ENCODE measurements at regions not wholly inside any gene's neighbourhood (a gene's known extent, or its start where the extent isn't known, plus 50 kb on each side); places are given as distances from the start of the nearest gene placed in this dataset.

DNA sequence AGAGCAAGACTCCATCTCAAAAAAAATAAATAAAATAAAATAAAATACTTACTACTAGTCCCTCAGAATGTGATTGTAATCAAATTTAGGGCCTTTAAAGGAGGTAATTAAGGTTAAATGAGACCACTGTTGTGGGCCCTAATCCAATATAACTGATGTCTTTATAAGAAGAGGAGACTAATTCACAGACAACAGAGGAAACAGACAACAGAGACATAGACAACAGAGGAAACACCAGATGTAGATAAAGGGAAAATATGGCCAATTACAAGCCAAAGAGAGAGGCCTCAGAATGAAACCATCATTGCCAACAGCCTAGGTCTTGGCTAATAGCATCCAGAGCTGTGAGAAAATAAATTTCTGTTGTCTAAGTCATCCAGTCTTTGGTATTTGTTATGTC, 669.0 kb upstream of the FOXG1 start:
- intact Hi-C loops (cut with DNase I), result no loop called here
- H3K4me1 ChIP-seq, result no peaks in the 10 kb centered on the region
- no peaks in the 10 kb centered on the region for H3K9me3 ChIP-seq
- no peaks in the 10 kb centered on the region for H3K27me3 ChIP-seq
- no peak for TF ChIP-seq CTCF (IDR thresholded peaks at IDR 0.05)
- TF ChIP-seq POLR2A (IDR thresholded peaks at IDR 0.05), result no peak
- DNase-seq, result no peak
- no peaks in the 10 kb centered on the region for H3K36me3 ChIP-seq
- H3K27ac ChIP-seq, result no peak overlapping the region
- no peak overlapping the region for H3K4me3 ChIP-seq (replicated peaks in 1 of 3)

DNA sequence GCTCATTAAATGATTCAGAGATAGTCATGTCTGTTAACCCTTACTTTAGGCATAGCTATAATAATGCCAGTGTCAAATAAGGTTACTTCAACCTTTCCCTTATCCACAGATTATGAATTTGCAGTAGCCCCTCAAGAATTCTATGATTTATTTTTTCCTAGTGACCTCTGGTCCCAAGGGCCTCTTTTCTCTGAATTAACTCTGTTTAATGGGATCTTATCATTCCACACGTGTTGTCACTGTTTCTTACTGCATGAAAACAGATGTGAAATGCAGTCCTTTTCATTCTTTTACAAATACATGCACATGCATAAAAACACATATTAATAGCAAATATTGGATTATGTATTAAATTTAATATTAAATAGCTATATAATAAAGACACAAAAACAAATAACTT, 667.7 kb upstream of the FOXG1 start:
- intact Hi-C loops (cut with DNase I), result no loop called here
- Histone ChIP-seq H3K4me1 (no peaks in the 10 kb centered on the region), H3K36me3 (no peaks in the 10 kb centered on the region), H3K4me3 (replicated peaks in 1 of 3) (no peak overlapping the region), H3K27ac (no peak overlapping the region), H3K27me3 (no peaks in the 10 kb centered on the region), H3K9me3 (no peaks in the 10 kb centered on the region)
- WGBS, 2 donors, result 52 to 63% methylated on average over 1 of the region's 1 CpG
- no peak for TF ChIP-seq CTCF (IDR thresholded peaks at IDR 0.05)
- no peak for TF ChIP-seq POLR2A (IDR thresholded peaks at IDR 0.05)
- DNase-seq, result no peak

DNA sequence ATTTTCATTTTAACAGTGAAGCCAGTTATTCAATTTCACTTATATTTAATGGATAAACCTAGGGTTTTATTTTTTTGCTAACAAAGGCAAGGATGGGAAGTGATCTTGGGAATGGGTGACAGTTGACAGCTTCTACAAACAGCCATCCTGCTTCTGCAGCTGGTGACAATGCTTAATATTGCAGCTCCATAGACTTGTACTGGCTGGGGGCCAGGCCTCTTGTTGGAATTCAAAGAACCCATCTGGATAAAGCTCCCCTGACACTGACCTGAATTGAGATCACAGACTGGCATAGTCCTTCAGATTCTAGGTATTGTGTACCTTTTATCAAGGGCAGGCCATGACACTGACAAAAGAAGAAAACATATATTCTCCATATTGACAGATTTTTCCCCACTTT, 664.6 kb upstream of the FOXG1 start:
- H3K4me1 ChIP-seq, result no peaks in the 10 kb centered on the region
- no peak overlapping the region for H3K4me3 ChIP-seq (replicated peaks in 1 of 3)
- H3K9me3 ChIP-seq, result no peaks in the 10 kb centered on the region
- H3K27me3 ChIP-seq, result no peaks in the 10 kb centered on the region
- no peaks in the 10 kb centered on the region for H3K36me3 ChIP-seq
- H3K27ac ChIP-seq, result no peak overlapping the region
- no peak for TF ChIP-seq POLR2A (IDR thresholded peaks at IDR 0.05)
- DNase-seq, result no peak
- intact Hi-C loops (cut with DNase I), result no loop called here

DNA sequence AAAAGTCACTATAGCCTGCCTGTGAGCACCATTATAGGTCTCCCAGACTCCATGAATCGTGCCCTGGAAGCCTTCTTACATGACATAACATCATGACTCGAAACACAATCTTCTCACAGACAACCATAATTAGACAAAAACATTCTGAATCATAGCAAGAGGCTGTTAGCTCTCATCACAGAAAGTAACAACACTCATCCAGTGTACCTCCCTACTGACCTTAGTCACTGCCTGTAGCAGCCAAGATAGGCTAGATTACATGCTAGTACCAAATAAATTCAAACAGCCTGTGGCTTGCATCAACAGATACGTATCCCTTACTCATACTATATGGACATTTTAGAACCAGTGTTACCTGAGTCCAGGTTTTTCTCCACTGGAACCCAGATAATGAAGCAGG, 663.8 kb upstream of the FOXG1 start:
- 68 to 78% methylated on average over 3 of the region's 3 CpGs for WGBS, 2 donors
- no peaks in the 10 kb centered on the region for H3K36me3 ChIP-seq
- no peaks in the 10 kb centered on the region for H3K4me1 ChIP-seq
- H3K4me3 ChIP-seq (replicated peaks in 1 of 3), result no peak overlapping the region
- no peak for TF ChIP-seq POLR2A (IDR thresholded peaks at IDR 0.05)
- TF ChIP-seq CTCF (IDR thresholded peaks at IDR 0.05), result no peak
- intact Hi-C loops (cut with DNase I), result no loop called here
- no peaks in the 10 kb centered on the region for H3K9me3 ChIP-seq
- H3K27ac ChIP-seq, result no peak overlapping the region
- no peak for DNase-seq
- no peaks in the 10 kb centered on the region for H3K27me3 ChIP-seq

- intact Hi-C loops (cut with DNase I), result no loop called here
- no peak for DNase-seq
- 81 to 84% methylated on average over 2 of the region's 2 CpGs for WGBS, 2 donors
Measured at GRCh38 chr14:28113311-28113710, 653.3 kb upstream of the FOXG1 start.

More at GRCh38 chr14:28113311-28113710, 653.3 kb upstream of the FOXG1 start:
- H3K27me3 ChIP-seq, result no peaks in the 10 kb centered on the region
- H3K9me3 ChIP-seq, result no peaks in the 10 kb centered on the region
- no peaks in the 10 kb centered on the region for H3K36me3 ChIP-seq
- no peak for TF ChIP-seq POLR2A (IDR thresholded peaks at IDR 0.05)
- no peak for TF ChIP-seq CTCF (IDR thresholded peaks at IDR 0.05)
- no peaks in the 10 kb centered on the region for H3K4me1 ChIP-seq
- no peak overlapping the region for H3K4me3 ChIP-seq (replicated peaks in 1 of 3)
- H3K27ac ChIP-seq, result no peak overlapping the region

All from thyroid gland (tissue), 4 donors.